HG02885 (cell line): ENCODE measurements at regions not wholly inside any gene's neighbourhood (a gene's known extent, or its start where the extent isn't known, plus 50 kb on each side); places are given as distances from the start of the nearest gene placed in this dataset.
"Not testable (repeated sequence)": the region's sequence is repeated elsewhere in the genome, so short reads cannot be mapped to it uniquely, and the experiment has no call there.

Experiments
- ATAC-seq: cut with Tn5 transposase; IDR thresholded peaks from one replicate; pipeline ENCODE4 v1.9.1; 2021; ENCODE audit warnings: mild to moderate bottlenecking; ENCODE audit not compliant: unreplicated experiment, poor library complexity

DNA sequence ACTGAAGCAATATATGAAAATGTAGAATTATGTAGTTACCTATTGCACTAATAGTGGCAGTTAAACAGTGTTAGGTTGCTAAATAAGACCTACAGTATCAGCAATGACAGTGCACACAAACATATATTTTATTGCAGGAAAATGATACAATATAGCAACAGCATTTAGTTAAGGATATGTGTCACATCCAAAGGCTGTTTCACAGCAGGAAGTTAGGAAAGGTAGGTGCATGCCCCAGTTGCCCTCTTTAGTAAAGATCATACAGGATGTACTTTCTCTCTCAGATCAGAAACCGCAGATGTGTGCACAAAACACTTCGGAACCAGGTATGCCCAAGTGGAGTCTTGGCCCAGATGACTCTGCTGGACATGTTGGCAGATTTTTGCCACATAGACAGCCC lies 444.1 kb downstream of the XIRP2 start:
- no peak for ATAC-seq

DNA sequence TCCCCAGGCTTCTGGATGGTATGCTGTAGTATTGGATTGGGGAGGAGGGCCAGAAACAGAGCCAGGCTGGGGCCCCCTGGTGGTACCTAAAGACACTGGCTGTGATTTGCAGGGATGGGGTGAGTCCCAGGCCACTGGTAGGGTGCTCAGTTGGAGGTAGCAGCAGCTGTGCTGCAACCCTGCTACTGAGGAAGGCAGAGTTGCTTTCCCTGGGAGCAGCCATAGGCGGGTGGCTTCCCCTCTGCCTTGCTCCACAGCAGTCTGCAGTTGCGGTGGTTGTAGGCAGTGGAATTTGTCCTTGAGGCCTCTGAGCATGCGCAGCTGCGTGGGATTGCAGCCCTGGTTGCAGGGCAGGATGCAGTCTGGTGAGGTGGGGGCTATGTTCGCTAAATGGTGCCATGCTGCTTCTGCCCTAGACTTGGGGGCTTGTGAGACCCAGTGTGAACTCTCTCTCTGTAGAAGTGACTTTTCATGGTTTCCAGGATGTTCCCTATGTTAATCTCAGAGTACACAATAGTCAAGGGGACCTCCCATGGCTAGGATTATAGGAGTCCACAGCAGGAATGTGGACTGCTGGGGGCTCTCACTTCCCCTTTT lies 443.5 kb downstream of the XIRP2 start:
- peak; percentile 78 for ATAC-seq

- ATAC-seq, result not testable (repeated sequence)
Measured at GRCh38 chr2:167328808-167329207, 440.5 kb downstream of the XIRP2 start.

- ATAC-seq, result no peak
Measured at GRCh38 chr2:167322795-167323194, 434.5 kb downstream of the XIRP2 start.

DNA sequence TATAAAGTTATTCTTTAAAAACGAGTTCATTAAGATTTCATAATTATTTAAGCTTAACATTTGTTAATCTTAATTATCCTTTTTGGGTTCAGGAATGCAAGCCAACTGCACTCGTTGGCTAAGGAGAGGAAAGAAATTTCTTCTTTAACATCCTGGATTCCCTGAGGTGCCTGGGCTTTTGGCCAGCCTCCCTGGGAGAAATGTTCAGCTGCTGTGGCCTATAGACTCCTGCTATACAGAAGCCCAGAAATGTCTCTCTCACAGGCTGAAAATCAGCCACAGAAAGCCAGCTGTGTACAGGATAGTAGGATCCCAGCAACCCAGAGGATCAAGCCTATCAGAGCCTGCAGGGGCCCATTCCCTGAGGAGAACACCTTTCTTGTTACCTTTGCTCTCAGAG lies 430.3 kb downstream of the XIRP2 start:
- ATAC-seq, result no peak

- no peak for ATAC-seq
Measured at GRCh38 chr2:167310442-167310841, 422.2 kb downstream of the XIRP2 start.
